Right hindlimb (tissue), 1 donor: ENCODE measurements at regions not wholly inside any gene's neighbourhood (a gene's known extent, or its start where the extent isn't known, plus 50 kb on each side); places are given as distances from the start of the nearest gene placed in this dataset.

Source experiments
- DNase-seq: peaks from one replicate; pipeline ENCODE4 v3.0.0-alpha.2; 2018

DNA sequence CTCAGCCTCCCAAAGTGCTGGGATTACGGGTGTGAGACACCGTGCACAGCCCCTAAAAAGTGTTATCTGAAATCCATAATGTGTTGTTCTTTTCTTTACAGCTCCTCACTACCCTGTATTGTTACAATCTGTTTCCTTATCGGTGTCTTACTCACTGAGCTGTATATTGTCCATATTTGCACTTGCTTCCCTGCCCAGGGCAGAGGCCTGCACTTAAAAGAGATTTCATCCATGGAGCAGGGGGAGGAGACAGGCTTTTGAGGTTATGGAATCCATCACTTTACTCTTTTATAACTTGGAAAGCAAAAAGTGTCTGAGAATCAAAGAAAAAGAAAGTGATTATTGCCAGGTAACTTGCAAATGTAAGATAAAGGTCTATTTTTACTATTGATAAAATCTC is 251.0 kb downstream of the DIO2 start:
- DNase-seq: no peak

GRCh38 chr14:79951572-79951971 is 259.7 kb downstream of the DIO2 start:
- DNase-seq: no peak

DNA sequence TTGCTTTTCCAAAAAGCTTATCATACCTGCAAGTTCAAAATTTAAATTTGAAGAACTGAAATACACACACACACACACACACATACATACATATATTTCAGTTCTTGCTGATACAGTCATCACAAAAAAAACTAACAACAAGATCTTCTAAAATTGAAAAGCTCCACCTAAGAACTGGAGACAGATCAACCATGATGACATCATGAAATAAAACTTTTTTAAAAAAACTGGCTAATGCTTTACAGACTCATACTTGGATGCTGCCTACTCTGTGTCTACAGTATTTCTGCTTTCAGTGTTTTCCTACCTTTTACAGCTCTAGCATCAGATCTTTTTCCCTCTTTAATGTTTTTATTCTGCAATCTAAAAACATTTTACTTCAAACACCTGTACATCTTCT is 261.4 kb downstream of the DIO2 start:
- DNase-seq: no peak

- DNase-seq: no peak
Measured at GRCh38 chr14:79947440-79948054, 263.8 kb downstream of the DIO2 start.

GRCh38 chr14:79939235-79939634 is 272.1 kb downstream of the DIO2 start:
- DNase-seq: no peak

- DNase-seq: no peak
Measured at GRCh38 chr14:79938185-79938584, 273.1 kb downstream of the DIO2 start.

DNA sequence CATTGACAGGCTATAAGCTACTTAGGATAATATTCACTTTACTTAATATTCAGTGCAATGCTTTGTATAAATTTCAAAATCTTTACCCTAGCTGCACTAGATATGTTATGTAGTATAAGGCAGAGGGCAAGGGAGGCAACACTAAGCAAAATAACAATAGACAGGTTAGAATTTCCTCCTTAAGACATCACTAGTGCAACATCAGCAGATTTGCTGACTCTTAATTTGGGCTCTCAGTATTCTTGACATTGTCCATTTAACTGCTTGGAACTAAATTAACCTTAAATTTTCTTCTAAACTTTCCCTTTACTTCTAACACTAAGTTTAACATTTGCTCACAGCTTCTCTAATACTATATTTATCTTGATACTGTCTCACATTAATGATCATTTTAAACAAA is 273.9 kb downstream of the DIO2 start:
- no peak for DNase-seq

- DNase-seq: no peak
Measured at GRCh38 chr14:79924551-79924950, 286.8 kb downstream of the DIO2 start.

DNA sequence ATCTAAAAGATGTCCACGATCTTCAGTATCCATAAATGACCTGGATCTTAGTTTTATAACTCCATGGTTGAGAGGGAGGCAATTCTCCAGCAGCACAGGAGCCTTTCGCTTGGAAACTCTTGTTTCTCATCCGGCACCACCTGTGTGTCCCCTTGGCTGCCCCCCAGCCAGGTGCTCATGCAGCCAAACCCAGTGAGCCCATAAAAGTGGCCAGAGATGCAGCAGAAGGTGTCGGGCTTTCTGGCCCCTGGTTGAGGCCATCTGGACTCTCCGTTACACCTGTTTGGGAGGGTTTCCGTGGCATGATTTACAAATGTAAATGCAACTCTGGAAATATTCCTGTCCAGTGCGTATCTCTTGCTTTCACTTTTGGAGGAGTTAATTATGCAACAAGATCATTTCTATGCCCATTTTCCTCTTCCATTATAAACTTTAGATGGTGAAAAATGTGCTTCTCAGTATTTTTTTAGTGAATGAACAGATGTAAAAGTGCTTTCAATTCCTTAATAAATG is 291.1 kb downstream of the DIO2 start:
- DNase-seq: no peak
